Endodermal cell (in vitro differentiated cells): ENCODE measurements at regions not wholly inside any gene's neighbourhood (a gene's known extent, or its start where the extent isn't known, plus 50 kb on each side); places are given as distances from the start of the nearest gene placed in this dataset.
"Not testable (repeated sequence)": the region's sequence is repeated elsewhere in the genome, so short reads cannot be mapped to it uniquely, and the experiment has no call there.

Experiments
- DNase-seq: peaks from one replicate; pipeline ENCODE4 v3.0.0-alpha.2; 2017
- H3K27ac ChIP-seq: 2 replicates; pipeline ENCODE4 v1.5.1; 2013; ENCODE audit warnings: mild to moderate bottlenecking, low read depth, low read length, moderate library complexity
- H3K27me3 ChIP-seq: 2 replicates; pipeline ENCODE4 v1.6.1; 2013; ENCODE audit warnings: mild to moderate bottlenecking, low read length, moderate library complexity; ENCODE audit not compliant: insufficient read depth, control insufficient read depth, poor library complexity, severe bottlenecking
- H3K36me3 ChIP-seq: 2 replicates; pipeline ENCODE4 v1.7.0; 2013; ENCODE audit warnings: mild to moderate bottlenecking, low read length, moderate library complexity; ENCODE audit not compliant: control insufficient read depth, insufficient read depth
- H3K4me1 ChIP-seq: one replicate; pipeline ENCODE4 v1.7.0; 2013; ENCODE audit warnings: low read length; ENCODE audit not compliant: control insufficient read depth, insufficient read depth
- H3K4me3 ChIP-seq: 2 replicates; pipeline ENCODE4 v1.5.1; 2013; ENCODE audit warnings: mild to moderate bottlenecking, low read length, moderate library complexity
- H3K9ac ChIP-seq: 2 replicates; pipeline ENCODE4 v1.6.1; 2013; ENCODE audit warnings: mild to moderate bottlenecking, low read length, moderate library complexity; ENCODE audit not compliant: poor library complexity, severe bottlenecking; ENCODE audit errors: extremely low read depth
- H3K9me3 ChIP-seq: 2 replicates; pipeline ENCODE4 v1.6.1; 2013; ENCODE audit warnings: mild to moderate bottlenecking, low read length, moderate library complexity; ENCODE audit not compliant: control insufficient read depth
- H3K27ac Mint-ChIP-seq: 2 replicates; pipeline ENCODE4 v1.8.0; 2020; ENCODE audit warnings: mixed read lengths
- H3K27me3 Mint-ChIP-seq: 2 replicates; pipeline ENCODE4 v1.8.0; 2021; ENCODE audit warnings: mild to moderate bottlenecking, mixed read lengths; ENCODE audit not compliant: insufficient read depth
- H3K36me3 Mint-ChIP-seq: 2 replicates; pipeline ENCODE4 v1.8.0; 2020; ENCODE audit warnings: low read depth, mixed read lengths
- H3K4me1 Mint-ChIP-seq: 2 replicates; pipeline ENCODE4 v1.8.0; 2020; ENCODE audit warnings: mixed read lengths
- H3K4me3 Mint-ChIP-seq: 2 replicates; pipeline ENCODE4 v1.8.0; 2020; ENCODE audit warnings: mild to moderate bottlenecking, moderate library complexity, mixed read lengths
- H3K9me3 Mint-ChIP-seq: 2 replicates; pipeline ENCODE4 v1.8.0; 2020; ENCODE audit warnings: mild to moderate bottlenecking, mixed read lengths
- WGBS, 2 experiments: methylation state at CpG; one replicate each; pipeline versions ENCODE4 v1.1.5 to v1.1.7; 2013; ENCODE audit warnings: missing lambda C conversion rate in 2 of 2, mixed read lengths in 1 of 2; ENCODE audit not compliant: insufficient coverage in 1 of 2, insufficient read length in 1 of 2; 5-methylcytosine and 5-hydroxymethylcytosine counted together

DNA sequence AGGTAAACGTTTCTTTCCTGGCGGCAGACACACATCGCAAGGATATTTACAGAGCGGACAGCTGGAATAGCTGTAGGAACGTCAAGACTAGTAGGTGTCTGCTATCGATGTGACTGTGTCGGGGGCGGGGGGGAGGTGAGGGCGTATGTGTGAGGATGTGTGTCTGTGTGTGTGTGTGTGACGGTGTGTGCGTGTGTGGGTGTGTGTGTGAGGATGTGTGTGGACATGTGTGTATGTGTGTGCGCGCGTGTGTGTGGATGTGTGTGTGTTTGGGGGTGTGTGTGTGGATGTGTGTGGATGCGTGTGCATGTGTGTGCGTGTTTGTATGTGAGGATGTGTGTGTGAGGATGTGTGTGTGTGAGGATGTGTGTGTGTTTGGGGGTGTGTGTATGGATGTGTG is 55.4 kb downstream of the PNMA6F start:
- H3K9me3 ChIP-seq, H3K27ac ChIP-seq, H3K27me3 Mint-ChIP-seq, H3K9me3 Mint-ChIP-seq, H3K4me1 Mint-ChIP-seq, H3K4me3 ChIP-seq, H3K4me1 ChIP-seq, H3K27me3 ChIP-seq, DNase-seq, H3K27ac Mint-ChIP-seq, H3K4me3 Mint-ChIP-seq, H3K9ac ChIP-seq, H3K36me3 Mint-ChIP-seq, H3K36me3 ChIP-seq: not testable (repeated sequence)
- WGBS, 2 experiments, result 100% methylated on average over 1 of the region's 16 CpGs; no CpG with 5 or more reads in 1 of the 2 experiments

DNA sequence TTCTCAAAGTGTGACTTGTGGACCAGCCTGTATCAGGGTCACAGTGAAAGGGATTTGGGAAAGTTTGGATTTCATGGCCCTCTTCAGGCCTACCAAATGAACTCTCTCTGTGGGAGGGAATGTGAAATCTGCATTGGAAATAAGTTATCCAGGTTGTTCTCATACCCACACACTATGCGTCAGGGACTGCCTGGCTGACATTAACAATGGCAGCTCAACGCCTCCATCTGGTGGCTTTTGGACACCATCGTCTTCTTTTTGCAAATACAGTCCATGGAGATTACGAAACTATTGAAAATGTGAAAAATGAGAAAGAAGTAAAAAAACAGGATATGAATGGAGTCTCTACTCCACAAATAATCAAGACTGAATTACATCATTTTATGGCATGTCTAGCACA is 61.1 kb downstream of the PNMA6F start:
- DNase-seq, H3K4me1 ChIP-seq, H3K4me1 Mint-ChIP-seq, H3K9me3 Mint-ChIP-seq, H3K36me3 ChIP-seq, H3K4me3 ChIP-seq, H3K27ac Mint-ChIP-seq, H3K9me3 ChIP-seq, H3K27ac ChIP-seq, H3K4me3 Mint-ChIP-seq, H3K27me3 ChIP-seq, H3K27me3 Mint-ChIP-seq, H3K36me3 Mint-ChIP-seq, H3K9ac ChIP-seq: not testable (repeated sequence)
- no CpG with 5 or more reads among the region's 4 CpGs for WGBS, 2 experiments

DNA sequence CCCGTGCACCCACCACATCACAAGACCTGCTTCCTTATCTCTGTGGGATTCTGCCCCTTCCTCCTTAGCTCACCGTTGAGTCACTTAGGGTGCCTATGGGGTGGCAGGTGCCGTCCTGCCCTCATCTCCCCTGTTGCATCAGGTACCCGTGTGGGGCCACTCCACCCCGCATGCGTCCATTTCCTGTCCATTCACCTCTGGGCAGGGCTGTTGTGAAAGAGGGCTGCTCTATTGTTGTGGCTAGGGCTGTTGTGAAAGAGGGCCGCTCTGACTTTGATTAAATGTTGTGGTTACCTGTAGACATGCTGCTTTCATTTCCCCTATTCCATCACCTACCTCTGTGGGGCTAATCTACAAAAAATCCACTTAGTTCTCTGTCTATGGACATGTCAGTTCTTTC is 68.3 kb downstream of the PNMA6F start:
- H3K27me3 Mint-ChIP-seq, H3K4me3 Mint-ChIP-seq, H3K27me3 ChIP-seq, H3K27ac ChIP-seq, H3K4me1 Mint-ChIP-seq, H3K36me3 Mint-ChIP-seq, H3K27ac Mint-ChIP-seq, H3K4me3 ChIP-seq, H3K9ac ChIP-seq, DNase-seq, H3K36me3 ChIP-seq, H3K4me1 ChIP-seq, H3K9me3 ChIP-seq: not testable (repeated sequence)
- H3K9me3 Mint-ChIP-seq, result peaks cover 13% of the 10 kb centered on the region
- WGBS, 2 experiments, result no CpG with 5 or more reads among the region's 7 CpGs

DNA sequence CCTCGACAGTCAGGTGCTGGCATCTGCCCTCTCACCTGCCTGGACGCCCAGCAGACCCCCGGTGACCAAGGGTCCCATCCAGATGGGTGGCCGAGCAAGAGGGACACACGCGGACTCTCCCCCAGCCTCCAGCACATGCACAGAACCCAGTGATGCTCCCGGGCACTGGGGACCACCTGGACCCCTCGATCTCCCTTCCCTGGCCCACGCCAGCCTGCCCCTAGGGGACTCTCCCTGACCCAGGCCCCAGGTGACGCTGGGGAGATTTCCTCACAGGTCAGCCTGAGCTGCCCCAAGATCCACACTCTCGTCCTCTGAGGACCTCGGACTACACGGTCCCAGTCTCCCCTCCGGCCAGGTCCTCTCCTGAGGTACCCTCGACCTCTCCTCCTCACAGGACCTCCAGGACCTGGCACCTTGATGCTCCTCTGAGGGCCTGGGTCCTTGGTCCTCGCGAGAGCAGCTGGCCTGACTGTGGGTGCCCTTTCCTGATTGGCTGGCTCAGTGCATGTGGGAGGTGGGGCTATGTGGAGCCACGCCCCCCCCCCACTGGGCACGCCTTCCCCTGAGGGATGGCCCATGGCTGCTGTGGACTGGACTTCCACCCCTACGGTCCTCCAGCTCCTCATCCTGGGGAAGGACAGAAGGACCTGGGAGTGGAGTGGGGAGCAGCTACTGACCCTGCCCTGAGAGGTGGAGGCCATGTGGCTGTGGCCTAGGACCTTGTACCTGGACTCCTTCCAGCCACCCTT is 69.0 kb downstream of the PNMA6F start:
- H3K27me3 ChIP-seq, H3K9ac ChIP-seq, H3K4me3 Mint-ChIP-seq, H3K27me3 Mint-ChIP-seq, H3K36me3 Mint-ChIP-seq, H3K27ac Mint-ChIP-seq, H3K4me1 ChIP-seq, DNase-seq, H3K36me3 ChIP-seq, H3K4me3 ChIP-seq, H3K4me1 Mint-ChIP-seq, H3K27ac ChIP-seq, H3K9me3 ChIP-seq: not testable (repeated sequence)
- WGBS, 2 experiments, result 90% methylated on average over 3 of the region's 20 CpGs; no CpG with 5 or more reads in 1 of the 2 experiments
- H3K9me3 Mint-ChIP-seq, result peaks cover 11% of the 10 kb centered on the region

DNA sequence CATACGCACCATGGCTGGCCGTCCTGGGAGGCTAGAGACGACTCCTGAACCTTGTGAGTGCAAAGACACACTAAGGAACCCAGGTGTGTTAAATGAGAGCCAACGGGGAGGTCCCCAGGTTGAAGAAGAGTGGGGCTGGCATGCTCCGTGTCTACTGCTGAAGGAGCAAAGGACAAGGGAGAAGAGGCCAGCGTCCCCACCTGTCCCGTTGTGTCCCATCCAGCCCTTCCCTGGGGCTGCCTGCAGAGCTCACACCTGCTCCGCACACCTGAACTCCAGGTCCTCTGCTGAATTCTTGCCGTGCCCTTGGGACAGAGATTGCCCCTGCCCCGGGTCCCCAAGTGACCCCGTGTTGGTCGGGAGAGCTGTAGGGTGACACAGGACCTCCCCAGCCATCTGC is 69.6 kb downstream of the PNMA6F start:
- H3K4me1 ChIP-seq, H3K4me3 ChIP-seq, H3K4me3 Mint-ChIP-seq, H3K27ac ChIP-seq, H3K27me3 Mint-ChIP-seq, H3K36me3 Mint-ChIP-seq, H3K27me3 ChIP-seq, H3K4me1 Mint-ChIP-seq, H3K9ac ChIP-seq, H3K9me3 ChIP-seq, DNase-seq, H3K36me3 ChIP-seq, H3K27ac Mint-ChIP-seq: not testable (repeated sequence)
- 100% methylated on average over 1 of the region's 12 CpGs; no CpG with 5 or more reads in 1 of the 2 experiments for WGBS, 2 experiments
- H3K9me3 Mint-ChIP-seq, result peaks cover 11% of the 10 kb centered on the region

DNA sequence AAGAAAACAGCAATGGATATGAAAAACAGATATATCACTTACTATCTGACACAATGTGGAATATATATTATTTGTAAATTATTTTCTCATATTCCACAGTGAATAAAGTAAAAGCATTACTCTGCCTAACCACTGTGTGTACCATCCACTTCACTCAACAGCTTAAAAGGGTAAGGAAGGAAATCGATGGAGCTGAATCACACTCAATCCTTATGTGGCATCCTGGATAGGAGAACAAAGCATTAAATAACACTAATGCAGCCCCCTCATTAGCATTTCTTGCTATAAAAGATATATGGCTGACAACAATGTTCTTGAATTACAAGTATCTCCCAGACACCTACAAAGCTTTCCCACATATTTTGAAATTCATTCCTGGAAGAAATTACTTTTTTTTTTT is 70.8 kb downstream of the PNMA6F start:
- WGBS, 2 experiments, result no CpG with 5 or more reads among the region's 1 CpG
- H3K27ac ChIP-seq, H3K9me3 ChIP-seq: not testable (repeated sequence)

More for the DNA sequence above, 70.8 kb downstream of the PNMA6F start:
- not testable (repeated sequence) for DNase-seq, H3K27me3 Mint-ChIP-seq, H3K4me3 ChIP-seq, H3K27me3 ChIP-seq, H3K9ac ChIP-seq, H3K4me1 ChIP-seq, H3K27ac Mint-ChIP-seq, H3K4me3 Mint-ChIP-seq, H3K4me1 Mint-ChIP-seq, H3K36me3 Mint-ChIP-seq, H3K36me3 ChIP-seq
- H3K9me3 Mint-ChIP-seq, result peaks cover 18% of the 10 kb centered on the region
